Body of pancreas (tissue), 4 donors: ENCODE measurements at regions not wholly inside any gene's neighbourhood (a gene's known extent, or its start where the extent isn't known, plus 50 kb on each side); places are given as distances from the start of the nearest gene placed in this dataset.

Source experiments
- ATAC-seq: fragments of 150-250 bp; one replicate; pipeline ENCODE4 v1.9.1; 2016
- DNase-seq, 4 donors: peaks; one replicate each; pipeline ENCODE4 v3.0.0-alpha.2; 2019
- H3K27ac ChIP-seq, 4 donors: fragments of 200-600 bp; sonication (generic); 1 replicate in 3 of 4; 2 replicates in 1 of 4; pipeline versions ENCODE4 v1.5.1 to v1.6.1; 2016 to 2019; ENCODE audit warnings: mild to moderate bottlenecking in 1 of 4, mixed read lengths in 1 of 4, moderate library complexity in 1 of 4
- H3K27me3 ChIP-seq, 2 donors: fragments of 200-600 bp; sonication (generic); one replicate each; pipeline ENCODE4 v1.6.0; 2016; ENCODE audit warnings: mild to moderate bottlenecking in 1 of 2
- H3K36me3 ChIP-seq, 2 donors: fragments of 200-600 bp; sonication (generic); replicated peaks in 1 of 2; 2 replicates each; pipeline ENCODE4 v1.5.1; 2016; ENCODE audit warnings: low read depth in 2 of 2; ENCODE audit not compliant: insufficient read depth in 1 of 2
- H3K4me1 ChIP-seq: fragments of 200-600 bp; sonication (generic); one replicate; pipeline ENCODE4 v1.6.0; 2016
- H3K4me3 ChIP-seq, 2 donors: fragments of 200-600 bp; sonication (generic); 1 replicate in 1 of 2; 2 replicates in 1 of 2; pipeline ENCODE4 v1.5.1; 2016 to 2019
- H3K9me3 ChIP-seq, 3 donors: fragments of 200-600 bp; sonication (generic); 1 replicate in 2 of 3; 2 replicates in 1 of 3; pipeline ENCODE4 v1.5.1; 2016
- CTCF ChIP-seq, 7 experiments: fragments of 450-650 bp in 4 of 7; fragments of 200-600 bp in 3 of 7; sonication (generic) in 3 of 7; IDR thresholded peaks; one replicate each; pipeline ENCODE4 v1.5.1; 2016 to 2019; ENCODE audit warnings: antibody characterized with exemption in 7 of 7
- POLR2A ChIP-seq, 3 donors: fragments of 450-650 bp; IDR thresholded peaks; one replicate each; pipeline ENCODE4 v1.6.1; 2016; ENCODE audit warnings: antibody characterized with exemption in 3 of 3, mild to moderate bottlenecking in 2 of 3
- WGBS, 2 donors: methylation state at CpG; one replicate each; pipeline ENCODE4 v1.1.5; 2017; 5-methylcytosine and 5-hydroxymethylcytosine counted together
- intact Hi-C: fragments of 100-400 bp; cut with DNase I; formaldehyde crosslinking; loops from one replicate; pipeline ENCODE4 v1.15.1; 2023

DNA sequence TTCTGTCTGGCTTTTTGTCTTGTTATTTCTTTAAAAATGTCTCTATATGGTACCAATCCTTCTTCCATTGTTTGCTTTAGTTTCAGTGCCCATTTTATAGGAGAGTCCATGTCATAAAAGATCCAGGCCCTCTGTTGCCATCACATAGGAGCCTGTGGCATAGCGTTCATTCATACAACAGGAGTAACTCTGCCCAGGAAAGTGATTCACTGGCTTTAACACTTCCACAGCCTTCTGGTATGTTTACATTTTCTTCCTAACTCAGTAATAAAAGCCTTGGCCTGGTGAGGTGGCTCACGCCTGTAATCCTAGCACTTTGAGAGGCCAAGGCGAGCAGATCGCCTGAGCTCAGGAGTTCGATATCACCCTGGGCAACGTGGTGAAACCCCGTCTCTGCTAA, 519.3 kb upstream of the PTGER4 start:
- Histone ChIP-seq H3K4me1 (no peaks in the 10 kb centered on the region), H3K36me3 (no peaks in the 10 kb centered on the region), H3K27me3 (no peaks in the 10 kb centered on the region), H3K4me3 (no peak overlapping the region), H3K27ac (no peak overlapping the region), H3K9me3 (no peaks in the 10 kb centered on the region)
- 93 to 94% methylated on average over 7 of the region's 7 CpGs for WGBS, 2 donors
- ATAC-seq = no peak
- TF ChIP-seq POLR2A (IDR thresholded peaks at IDR 0.05) = no peak
- no peak for TF ChIP-seq CTCF (IDR thresholded peaks at IDR 0.05)
- no peak for DNase-seq
- intact Hi-C loops = no loop called here

GRCh38 chr5:40154194-40154593, 525.5 kb upstream of the PTGER4 start:
- ATAC-seq (no peak), DNase-seq (no peak)
- Histone ChIP-seq H3K9me3 (no peaks in the 10 kb centered on the region), H3K36me3 (no peaks in the 10 kb centered on the region), H3K27ac (no peak overlapping the region), H3K4me1 (no peaks in the 10 kb centered on the region), H3K27me3 (no peaks in the 10 kb centered on the region), H3K4me3 (no peak overlapping the region)
- intact Hi-C loops = no loop called here
- WGBS, 2 donors = 26% methylated on average over 1 of the region's 1 CpG
- TF ChIP-seq POLR2A (IDR thresholded peaks at IDR 0.05) = no peak
- TF ChIP-seq CTCF (IDR thresholded peaks at IDR 0.05) = no peak

DNA sequence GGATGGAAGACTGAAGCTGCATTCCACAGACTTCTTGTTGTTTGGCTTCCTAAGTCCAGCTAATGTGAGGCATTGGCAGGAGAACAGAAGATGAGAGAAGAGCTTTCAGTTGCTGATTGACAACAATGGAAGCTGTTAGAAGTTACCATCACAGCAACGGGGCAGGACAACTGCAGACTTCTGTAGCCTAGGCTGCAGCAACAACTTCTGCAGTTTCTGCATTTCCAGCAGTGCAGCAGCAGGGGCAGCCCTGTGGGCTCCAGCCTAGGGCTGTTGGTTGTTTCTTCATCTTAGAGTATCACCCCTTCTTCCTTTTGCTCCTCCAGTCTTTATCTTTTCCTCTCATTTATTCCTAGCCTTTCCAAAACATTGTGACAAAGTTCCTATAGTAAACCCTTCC, 528.8 kb upstream of the PTGER4 start:
- intact Hi-C loops = no loop called here
- ATAC-seq (no peak), DNase-seq (no peak)
- H3K27ac ChIP-seq = no peak overlapping the region
- TF ChIP-seq POLR2A (IDR thresholded peaks at IDR 0.05) = no peak
- no peak for TF ChIP-seq CTCF (IDR thresholded peaks at IDR 0.05)
- no peaks in the 10 kb centered on the region for H3K36me3 ChIP-seq
- WGBS, 2 donors = 36 to 38% methylated on average over 1 of the region's 1 CpG
- H3K4me3 ChIP-seq = no peak overlapping the region
- H3K27me3 ChIP-seq = no peaks in the 10 kb centered on the region
- no peaks in the 10 kb centered on the region for H3K4me1 ChIP-seq
- no peaks in the 10 kb centered on the region for H3K9me3 ChIP-seq

DNA sequence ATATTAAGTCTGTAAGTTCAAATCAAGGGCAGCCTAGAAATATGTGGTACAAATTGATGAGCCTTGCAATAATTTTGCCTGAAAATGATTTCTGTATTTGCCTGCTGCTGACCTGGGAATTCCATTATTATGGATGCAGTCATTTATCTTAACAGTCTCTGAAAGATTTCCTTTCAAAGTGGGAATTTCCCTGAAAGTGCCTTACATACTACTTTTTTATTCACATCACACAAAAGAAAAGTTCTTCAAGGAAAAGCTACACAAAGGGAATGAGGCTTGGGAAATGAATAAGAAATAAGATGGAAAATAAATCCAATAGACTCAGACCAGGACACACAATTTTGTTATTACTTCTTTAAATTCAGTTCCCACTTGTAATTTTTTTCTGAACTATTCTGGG, 537.8 kb upstream of the PTGER4 start:
- Histone ChIP-seq H3K4me3 (no peak overlapping the region), H3K27ac (no peak overlapping the region), H3K9me3 (no peaks in the 10 kb centered on the region), H3K27me3 (no peaks in the 10 kb centered on the region), H3K36me3 (no peaks in the 10 kb centered on the region), H3K4me1 (no peaks in the 10 kb centered on the region)
- intact Hi-C loops = no loop called here
- no peak for DNase-seq
- TF ChIP-seq POLR2A (IDR thresholded peaks at IDR 0.05) (no peak), CTCF (IDR thresholded peaks at IDR 0.05) (no peak)
- no peak for ATAC-seq

- no peak overlapping the region for H3K4me3 ChIP-seq
- H3K36me3 ChIP-seq = no peaks in the 10 kb centered on the region
- H3K9me3 ChIP-seq = no peaks in the 10 kb centered on the region
- intact Hi-C loops = no loop called here
- TF ChIP-seq CTCF (IDR thresholded peaks at IDR 0.05) (no peak), POLR2A (IDR thresholded peaks at IDR 0.05) (no peak)
- H3K27ac ChIP-seq = no peak overlapping the region
- WGBS, 2 donors = 69 to 78% methylated on average over 3 of the region's 3 CpGs
- H3K4me1 ChIP-seq = no peaks in the 10 kb centered on the region
- ATAC-seq (no peak), DNase-seq (no peak)
- no peaks in the 10 kb centered on the region for H3K27me3 ChIP-seq
Measured at GRCh38 chr5:40141418-40141817, 538.3 kb upstream of the PTGER4 start.
